Right forelimb (tissue), 1 donor: ENCODE measurements at regions not wholly inside any gene's neighbourhood (a gene's known extent, or its start where the extent isn't known, plus 50 kb on each side); places are given as distances from the start of the nearest gene placed in this dataset.

Experiments
- DNase-seq: peaks from one replicate; pipeline ENCODE4 v3.0.0-alpha.2; 2018

DNA sequence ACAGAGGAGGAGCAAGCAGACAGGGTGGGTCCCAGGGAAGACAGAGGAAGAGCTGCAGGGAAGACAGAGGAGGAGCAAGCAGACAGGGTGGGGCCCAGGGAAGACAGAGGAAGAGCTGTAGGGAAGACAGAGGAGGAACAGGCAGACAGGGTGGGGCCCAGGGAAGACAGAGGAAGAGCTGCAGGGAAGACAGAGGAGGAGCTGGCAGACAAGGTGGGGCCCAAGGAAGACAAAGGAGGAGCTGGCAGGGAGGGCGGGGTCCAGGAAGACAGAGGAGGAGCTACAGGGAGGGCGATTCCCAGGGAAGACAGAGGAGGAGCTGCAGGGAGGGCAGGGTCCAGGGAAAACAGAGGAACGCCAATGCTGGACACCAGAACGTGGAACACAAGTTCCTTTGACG is 66.5 kb downstream of the PLXNA1 start:
- DNase-seq: no peak

- no peak for DNase-seq
These were observed 67.8 kb downstream of the PLXNA1 start for GRCh38 chr3:127050733-127051132.

GRCh38 chr3:127052121-127052561 is 69.2 kb downstream of the PLXNA1 start:
- DNase-seq: peak; percentile 72

- no peak for DNase-seq
These were observed 70.1 kb downstream of the PLXNA1 start for GRCh38 chr3:127053026-127053425.

- DNase-seq: no peak
These were observed 70.5 kb downstream of the PLXNA1 start for GRCh38 chr3:127053450-127053849.

- no peak for DNase-seq
These were observed 71.1 kb downstream of the PLXNA1 start for GRCh38 chr3:127053979-127054378.

DNA sequence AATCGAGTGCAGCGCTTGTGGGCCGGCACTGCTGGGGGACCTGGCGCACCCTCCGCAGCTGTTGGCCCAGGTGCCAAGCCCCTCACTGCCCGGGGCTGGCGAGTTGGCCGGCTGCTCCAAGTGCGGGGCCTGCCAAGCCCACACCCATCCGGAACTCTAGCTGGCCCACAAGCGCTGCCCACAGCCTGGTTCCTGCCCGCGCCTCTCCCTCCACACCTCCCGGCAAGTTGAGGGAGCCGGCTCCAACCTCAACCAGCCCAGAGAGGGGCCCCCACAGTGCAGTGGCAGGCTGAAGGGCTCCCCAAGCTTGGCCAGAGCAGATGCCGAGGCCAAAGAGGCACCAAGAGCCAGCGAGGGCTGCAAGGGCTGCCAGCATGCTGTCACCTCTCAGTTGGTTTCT is 73.4 kb downstream of the PLXNA1 start:
- DNase-seq: no peak

GRCh38 chr3:127056976-127057375 is 74.1 kb downstream of the PLXNA1 start:
- DNase-seq: no peak

DNA sequence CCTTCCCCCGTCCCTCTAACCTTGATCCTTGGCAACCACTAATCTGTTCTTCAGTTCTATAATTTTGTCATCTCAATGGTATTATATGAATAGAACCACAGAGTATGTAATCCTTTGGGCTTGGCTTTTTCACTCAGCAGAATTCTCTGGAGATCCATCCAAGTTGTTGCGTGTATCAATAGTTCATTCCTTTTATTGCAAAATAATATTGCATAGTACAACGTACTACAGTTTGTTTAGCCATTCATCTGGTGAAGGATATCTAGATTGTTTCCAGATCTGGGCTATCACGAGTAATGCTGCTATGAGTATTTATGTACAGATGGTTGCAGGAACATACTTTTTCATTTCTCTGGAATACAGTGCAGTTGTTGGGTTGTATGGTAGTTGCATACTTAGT is 76.2 kb downstream of the PLXNA1 start:
- no peak for DNase-seq

- no peak for DNase-seq
These were observed 78.7 kb downstream of the PLXNA1 start for GRCh38 chr3:127061641-127062040.

GRCh38 chr3:127062926-127063325 is 80.0 kb downstream of the PLXNA1 start:
- no peak for DNase-seq

DNA sequence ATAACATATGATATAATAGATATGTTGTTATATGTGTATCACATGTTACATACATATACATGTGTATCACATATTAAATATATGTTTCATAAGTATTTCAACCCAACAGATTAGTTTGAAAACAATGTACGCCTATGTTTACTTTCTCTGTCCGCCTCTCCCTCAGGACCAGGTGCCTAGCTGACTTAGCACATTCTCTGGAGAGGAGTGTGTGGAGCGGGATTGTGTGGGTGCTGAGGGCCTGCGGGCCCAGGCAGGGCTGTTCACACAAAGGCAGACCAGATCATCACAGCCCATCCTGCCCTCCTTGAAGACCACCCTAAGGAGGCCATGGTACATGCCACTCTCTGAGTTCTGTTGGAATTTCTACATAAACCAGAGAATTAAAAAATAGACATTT is 81.0 kb downstream of the PLXNA1 start:
- DNase-seq: no peak

GRCh38 chr3:127064391-127065137 is 81.6 kb downstream of the PLXNA1 start:
- DNase-seq: no peak

DNA sequence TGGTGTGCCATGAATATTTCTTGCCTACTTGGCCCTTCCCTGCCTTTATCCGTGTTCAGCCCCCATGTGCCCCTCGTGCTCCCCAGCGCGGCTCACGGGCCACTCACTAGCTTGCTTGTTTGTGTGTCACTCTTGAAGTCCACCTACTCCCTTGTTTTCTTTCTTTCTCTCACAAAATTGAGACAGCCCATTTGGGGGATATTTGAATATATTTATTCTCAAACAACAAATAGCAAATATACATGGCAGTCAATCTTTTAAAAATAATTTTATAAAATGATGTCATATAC is 82.2 kb downstream of the PLXNA1 start:
- no peak for DNase-seq

DNA sequence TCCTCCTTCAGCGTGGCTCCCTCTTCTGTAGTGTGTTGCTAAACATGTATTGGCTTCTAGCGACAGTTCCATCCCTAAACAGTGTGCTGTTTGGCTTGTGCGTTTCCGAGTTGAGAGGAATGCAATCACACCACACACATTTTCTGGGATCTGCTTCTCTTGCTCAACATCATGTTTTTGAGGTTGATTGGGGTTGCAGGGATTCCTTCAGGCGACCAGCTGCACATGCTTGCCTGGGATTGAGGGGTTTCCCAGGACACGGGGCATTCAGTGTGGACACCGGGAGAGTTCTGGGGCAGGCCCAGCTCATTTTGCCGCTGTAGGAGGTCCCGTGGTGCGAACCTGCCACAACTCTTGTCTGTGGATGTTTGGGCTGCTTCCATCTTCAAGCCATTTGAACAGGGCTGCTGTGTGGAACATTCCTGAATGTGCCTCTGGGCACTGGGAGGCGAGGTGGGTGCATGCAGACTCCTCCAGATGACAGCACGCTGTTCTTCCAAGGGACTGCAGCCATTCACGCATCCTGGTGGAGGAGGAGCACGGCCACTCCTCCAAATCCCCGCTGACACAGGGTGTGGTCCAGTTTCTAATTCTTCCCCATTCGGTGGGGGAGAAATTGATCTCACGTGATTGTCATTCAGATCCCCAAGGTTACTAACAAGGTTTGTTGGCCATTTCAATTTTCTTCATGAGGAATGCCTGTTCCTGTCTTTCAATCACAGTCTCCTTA is 82.8 kb downstream of the PLXNA1 start:
- DNase-seq: no peak

- DNase-seq: no peak
These were observed 83.7 kb downstream of the PLXNA1 start for GRCh38 chr3:127066635-127067034.

DNA sequence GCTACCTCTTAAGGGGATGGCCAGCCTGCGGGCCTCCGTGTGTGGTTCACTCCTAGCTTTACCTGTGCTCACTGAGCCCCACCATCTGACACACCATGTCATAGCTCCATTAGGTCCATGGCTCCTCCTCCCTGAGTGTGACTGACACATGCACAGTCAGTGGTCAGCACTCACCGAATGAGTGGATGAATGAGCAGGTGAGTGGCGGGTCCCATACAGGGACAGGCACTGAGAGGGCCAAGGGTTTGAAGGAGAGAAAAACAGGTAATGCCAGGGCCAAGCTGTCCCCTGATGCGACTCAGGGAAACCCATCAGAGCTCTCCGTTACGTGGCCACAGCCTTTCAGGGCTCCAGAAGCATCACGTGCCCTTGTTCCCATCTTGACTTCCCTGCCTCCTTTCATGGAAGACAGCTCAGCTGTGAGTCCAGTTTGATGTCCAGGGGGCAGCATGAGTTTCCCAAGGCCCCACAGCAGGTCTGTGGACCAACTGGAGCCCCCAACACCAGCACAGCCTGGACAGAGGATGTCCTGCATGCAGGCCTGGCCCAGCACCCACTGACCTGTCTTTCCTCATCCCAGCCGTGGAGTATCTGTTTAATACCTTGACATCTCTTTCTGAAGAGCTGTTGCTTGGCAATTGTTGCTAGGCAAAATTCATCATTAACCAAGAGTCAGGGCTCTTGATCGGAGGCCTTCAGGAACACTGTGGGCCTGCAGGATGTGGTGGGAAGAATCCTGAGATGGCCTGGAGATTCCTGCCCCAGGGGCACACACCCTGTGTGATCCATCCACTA is 84.4 kb downstream of the PLXNA1 start:
- DNase-seq: no peak

- no peak for DNase-seq
These were observed 85.3 kb downstream of the PLXNA1 start for GRCh38 chr3:127068111-127068810.

GRCh38 chr3:127068871-127069270 is 86.0 kb downstream of the PLXNA1 start:
- DNase-seq: no peak

DNA sequence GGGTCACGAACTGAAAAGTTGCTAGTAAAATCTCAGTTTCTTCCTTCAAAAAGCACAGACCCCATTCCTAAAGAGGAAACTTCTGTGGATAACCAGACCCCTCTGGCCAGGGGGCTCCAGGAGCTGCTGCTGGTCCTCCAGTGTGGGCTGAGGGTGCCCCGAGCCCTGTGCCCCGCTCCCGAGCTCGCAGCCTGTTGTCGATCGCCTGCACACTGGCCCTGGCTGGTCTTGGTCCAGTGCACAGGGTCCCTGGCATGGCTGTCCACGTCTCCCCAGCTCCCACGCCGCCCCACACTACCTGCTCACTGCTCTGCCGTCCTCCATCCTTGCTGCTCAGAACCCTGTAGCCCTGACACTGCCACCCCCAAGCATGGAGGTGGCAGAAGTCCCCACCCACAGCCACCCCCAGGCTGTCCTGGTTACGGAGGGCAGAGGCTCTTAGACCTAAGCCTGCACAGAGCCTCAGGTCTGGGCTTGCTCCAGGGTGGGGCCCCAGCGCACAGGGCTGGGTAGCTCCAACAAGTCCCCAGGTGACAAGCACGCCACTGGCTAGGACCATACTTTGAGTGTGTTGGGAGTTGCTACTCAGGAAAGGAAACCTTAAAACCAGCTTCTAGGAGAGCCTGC is 87.0 kb downstream of the PLXNA1 start:
- DNase-seq: no peak

GRCh38 chr3:127070776-127071175 is 87.9 kb downstream of the PLXNA1 start:
- DNase-seq: no peak

DNA sequence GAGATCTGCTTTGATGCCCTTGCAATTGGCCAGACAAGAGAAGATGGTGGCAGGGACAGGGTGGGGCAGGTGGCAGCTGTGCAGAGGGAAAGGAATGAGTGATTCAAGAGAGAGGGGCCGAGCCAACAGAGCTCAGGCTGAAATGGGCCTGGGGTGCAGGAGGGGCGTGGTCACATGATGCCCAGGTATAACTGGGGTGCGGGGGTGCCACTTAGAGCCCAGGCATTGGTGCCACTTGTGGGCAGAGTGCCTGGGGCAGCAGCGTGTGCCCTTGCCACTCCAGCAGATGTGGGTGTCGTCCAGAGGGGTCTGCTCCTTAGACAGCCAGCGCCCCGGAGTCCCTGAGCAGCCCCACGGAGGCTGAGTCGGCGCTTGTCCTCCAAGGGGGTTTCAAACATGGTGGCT is 88.7 kb downstream of the PLXNA1 start:
- no peak for DNase-seq
